ENCODE measurements at regions not wholly inside any gene's neighbourhood (a gene's known extent, or its start where the extent isn't known, plus 50 kb on each side); places are given as distances from the start of the nearest gene placed in this dataset.
"Not testable (repeated sequence)": the region's sequence is repeated elsewhere in the genome, so short reads cannot be mapped to it uniquely, and the experiment has no call there.

- no peak for DNase-seq (ENCODE audit: low spot score)
Observed at GRCh38 chr9:38342532-38342931, 50.0 kb upstream of the ALDH1B1 start.

DNA sequence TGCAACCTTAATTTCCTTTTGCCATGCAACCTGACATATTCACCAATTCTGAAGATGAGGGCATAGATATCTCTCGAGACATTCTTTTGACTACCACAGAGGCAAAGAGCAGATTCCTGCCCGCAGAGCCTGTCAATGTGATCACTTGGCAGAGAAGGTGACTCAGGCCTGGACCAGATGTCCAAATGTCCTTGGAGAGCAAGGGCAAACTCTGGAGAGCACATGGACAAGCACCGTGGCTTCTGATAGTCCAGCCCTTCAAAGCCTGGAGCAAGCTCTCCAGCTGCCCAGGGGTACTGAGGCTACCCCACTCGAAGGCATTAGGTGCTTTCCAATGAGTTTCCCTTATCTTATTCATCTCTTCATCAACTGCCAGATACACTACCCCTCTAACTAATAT, 50.4 kb upstream of the ALDH1B1 start:
- DNase-seq (ENCODE audit: low spot score): no peak

DNA sequence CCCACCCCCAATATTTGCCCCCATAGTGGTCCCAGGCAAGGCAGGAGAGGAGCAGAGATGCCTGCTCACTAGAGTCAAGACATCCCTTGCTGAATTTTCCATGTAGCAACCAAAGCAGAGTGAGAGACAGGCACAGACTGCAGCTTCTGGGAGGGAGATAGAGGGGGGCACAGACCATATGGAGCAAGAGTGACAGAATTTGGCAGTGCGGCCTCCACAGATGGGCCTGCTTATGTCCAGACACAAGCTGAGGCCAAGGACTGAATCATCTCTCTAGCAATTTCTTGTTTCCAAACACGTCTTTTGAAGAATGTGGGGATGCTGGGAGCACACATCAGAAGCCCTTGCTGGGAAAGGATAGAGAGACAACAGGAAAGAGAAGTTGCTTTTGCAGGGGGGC, 53.0 kb upstream of the ALDH1B1 start:
- peak; percentile 86 for DNase-seq (ENCODE audit: low spot score)

- peak; percentile 66 for DNase-seq (ENCODE audit: low spot score)
Observed at GRCh38 chr9:38339087-38339486, 53.4 kb upstream of the ALDH1B1 start.

GRCh38 chr9:38338342-38339018, 54.0 kb upstream of the ALDH1B1 start:
- no peak for DNase-seq (ENCODE audit: low spot score)

- no peak for DNase-seq (ENCODE audit: low spot score)
Observed at GRCh38 chr9:38337706-38338264, 54.7 kb upstream of the ALDH1B1 start.

GRCh38 chr9:38337181-38337580, 55.3 kb upstream of the ALDH1B1 start:
- no peak for DNase-seq (ENCODE audit: low spot score)

DNA sequence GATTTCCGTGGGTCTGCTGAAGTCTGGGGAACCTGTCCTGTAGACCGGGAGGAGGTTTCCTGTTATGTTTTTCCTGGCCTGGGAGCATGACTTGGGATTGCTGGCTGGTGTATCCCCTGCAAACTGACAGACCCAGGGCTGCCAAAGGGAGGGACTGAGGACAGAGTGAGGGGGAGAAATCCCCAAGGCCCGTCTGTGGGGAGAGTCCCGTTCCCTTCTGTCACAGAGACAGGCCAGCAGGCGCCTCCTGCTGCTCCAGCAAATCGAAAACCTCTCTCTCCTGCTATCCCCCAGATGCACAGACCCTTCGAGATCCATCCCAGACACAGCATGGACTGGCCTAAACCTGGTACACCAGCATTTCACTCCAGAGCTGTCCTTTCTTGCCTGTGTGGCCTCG, 56.2 kb upstream of the ALDH1B1 start:
- no peak for DNase-seq (ENCODE audit: low spot score)

GRCh38 chr9:38335686-38336085, 56.8 kb upstream of the ALDH1B1 start:
- no peak for DNase-seq (ENCODE audit: low spot score)

DNA sequence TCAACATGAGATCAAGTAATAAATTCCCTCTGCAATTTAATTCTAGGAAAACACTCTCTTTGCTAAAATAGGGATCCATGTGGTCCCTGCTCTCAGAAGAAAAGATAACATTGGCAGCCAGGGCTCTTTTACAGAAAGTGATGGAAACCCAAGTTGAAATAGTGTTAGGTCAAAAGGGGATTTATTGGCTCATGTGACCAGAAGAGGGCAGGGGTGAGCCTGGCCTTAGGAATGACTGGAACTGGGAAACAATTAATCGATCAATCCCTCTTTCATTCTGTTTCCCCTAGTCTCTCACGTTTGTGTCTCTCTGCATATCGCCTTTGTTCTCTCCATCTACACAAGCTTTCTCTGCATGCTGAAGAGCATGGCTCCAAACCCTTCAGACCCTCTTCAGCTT, 58.3 kb upstream of the ALDH1B1 start:
- DNase-seq (ENCODE audit: low spot score): no peak

DNA sequence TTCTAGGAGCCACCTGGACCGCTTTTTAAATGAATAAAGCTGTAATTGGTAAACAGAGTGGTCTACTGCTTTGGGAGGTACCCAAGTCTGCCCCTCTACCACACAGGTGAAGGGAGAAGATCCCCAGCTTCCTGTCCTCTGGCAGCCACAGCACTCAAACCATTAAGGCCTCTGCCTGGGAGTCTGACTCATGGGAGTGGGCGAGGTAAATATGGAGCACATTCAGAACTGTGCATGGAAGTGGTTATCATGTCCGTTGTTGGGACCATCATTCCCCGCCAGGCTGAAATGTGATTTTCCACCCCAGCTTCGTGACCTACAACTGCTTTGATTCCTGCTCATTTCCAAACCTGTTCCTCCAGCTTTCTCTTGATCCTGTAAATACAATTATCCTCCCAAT, 59.5 kb upstream of the ALDH1B1 start:
- DNase-seq (ENCODE audit: low spot score): no peak

GRCh38 chr9:38332625-38333024, 59.9 kb upstream of the ALDH1B1 start:
- no peak for DNase-seq (ENCODE audit: low spot score)

DNA sequence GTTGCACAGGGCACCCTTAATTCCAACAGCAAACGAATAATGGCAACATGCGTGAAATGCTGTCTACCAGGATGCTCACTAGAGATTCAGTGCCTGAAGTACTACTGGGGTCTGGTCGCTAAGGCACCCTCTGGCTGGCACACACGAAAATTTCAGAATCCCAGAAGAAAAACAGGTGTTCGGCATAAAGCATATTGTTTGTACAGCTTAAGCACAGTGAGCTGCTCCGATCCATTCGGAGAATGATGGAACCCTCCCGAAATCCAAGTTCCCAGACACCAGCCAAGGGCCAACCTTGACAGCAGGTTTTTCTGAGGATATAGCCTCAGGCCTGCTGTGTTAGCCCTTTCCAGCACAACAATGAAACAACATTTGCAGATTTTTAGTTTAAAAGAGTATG, 61.4 kb upstream of the ALDH1B1 start:
- DNase-seq (ENCODE audit: low spot score): no peak

DNA sequence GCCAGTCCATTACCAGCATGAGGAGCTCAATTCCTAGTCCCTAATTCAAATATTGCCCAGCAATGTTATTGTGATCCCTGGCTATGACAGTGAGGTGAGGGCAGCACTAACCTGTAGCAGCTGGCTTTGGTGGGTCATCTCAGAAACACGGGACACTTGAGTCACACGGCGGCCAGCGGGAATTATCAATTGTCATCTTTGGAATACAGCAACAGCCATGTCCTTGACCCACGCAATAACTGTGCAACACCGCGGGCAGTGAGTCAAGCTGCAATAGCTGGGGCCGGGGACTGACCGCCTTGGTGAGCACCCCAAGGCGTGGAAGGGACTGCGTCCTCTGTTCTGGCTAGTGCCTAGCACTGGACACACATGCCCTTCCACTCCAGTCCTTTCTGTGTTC, 62.5 kb upstream of the ALDH1B1 start:
- no peak for DNase-seq (ENCODE audit: low spot score)

DNA sequence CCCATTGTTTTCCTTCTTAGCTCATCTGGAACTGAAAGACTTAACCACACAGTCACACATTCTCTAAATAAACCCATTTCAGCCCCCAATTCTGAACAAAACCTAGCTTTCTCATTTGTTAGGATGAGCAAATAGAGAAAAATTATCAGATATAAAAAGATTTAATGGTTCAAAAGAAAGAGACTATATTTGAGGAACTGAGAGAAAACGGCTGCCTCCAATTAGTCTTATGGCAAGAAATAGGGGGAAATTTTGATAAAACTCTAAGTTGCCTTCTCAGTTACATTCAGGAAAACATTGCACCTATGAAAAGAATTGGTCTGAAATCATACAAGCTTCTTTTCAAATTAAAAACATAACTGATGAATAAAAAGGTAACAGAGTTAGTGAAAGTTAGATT, 63.7 kb upstream of the ALDH1B1 start:
- DNase-seq (ENCODE audit: low spot score): no peak

GRCh38 chr9:38326122-38326521, 66.4 kb upstream of the ALDH1B1 start:
- no peak for DNase-seq (ENCODE audit: low spot score)

DNA sequence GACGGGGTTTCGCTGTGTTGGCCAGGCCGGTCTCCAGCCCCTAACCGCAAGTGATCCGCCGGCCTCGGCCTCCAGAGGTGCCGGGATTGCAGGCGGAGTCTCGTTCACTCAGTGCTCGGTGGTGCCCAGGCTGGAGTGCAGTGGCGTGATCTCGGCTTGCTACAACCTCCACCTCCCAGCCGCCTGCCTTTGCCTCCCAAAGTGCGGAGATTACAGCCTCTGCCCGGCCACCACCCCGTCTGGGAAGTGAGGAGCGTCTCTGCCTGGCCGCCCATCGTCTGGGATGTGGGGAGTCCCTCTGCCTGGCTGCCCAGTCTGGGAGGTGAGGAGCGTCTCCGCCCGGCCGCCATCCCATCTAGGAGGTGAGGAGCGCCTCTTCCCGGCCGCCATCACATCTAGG, 68.3 kb upstream of the ALDH1B1 start:
- not testable (repeated sequence) for DNase-seq (ENCODE audit: low spot score)

DNA sequence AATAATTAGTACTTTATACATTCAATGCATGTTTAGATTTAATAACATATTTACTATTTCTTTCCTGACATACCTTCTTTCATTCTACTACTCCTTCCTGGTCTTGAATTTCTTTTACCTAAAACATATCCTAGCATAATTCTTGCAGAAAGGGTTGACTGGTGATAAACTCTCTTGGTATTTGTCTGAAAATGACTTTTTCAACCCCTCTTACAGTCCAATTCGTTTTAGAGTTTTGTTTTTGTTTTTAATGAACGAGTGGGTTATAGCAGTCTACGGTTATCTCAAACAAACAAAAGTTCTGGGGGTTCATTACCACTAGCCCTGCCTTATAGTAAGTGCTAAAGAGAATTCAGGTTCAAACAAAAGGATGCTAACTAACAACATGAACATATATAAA, 69.6 kb upstream of the ALDH1B1 start:
- no peak for DNase-seq (ENCODE audit: low spot score)

GRCh38 chr9:38319496-38320173, 72.9 kb upstream of the ALDH1B1 start:
- no peak for DNase-seq (ENCODE audit: low spot score)

DNA sequence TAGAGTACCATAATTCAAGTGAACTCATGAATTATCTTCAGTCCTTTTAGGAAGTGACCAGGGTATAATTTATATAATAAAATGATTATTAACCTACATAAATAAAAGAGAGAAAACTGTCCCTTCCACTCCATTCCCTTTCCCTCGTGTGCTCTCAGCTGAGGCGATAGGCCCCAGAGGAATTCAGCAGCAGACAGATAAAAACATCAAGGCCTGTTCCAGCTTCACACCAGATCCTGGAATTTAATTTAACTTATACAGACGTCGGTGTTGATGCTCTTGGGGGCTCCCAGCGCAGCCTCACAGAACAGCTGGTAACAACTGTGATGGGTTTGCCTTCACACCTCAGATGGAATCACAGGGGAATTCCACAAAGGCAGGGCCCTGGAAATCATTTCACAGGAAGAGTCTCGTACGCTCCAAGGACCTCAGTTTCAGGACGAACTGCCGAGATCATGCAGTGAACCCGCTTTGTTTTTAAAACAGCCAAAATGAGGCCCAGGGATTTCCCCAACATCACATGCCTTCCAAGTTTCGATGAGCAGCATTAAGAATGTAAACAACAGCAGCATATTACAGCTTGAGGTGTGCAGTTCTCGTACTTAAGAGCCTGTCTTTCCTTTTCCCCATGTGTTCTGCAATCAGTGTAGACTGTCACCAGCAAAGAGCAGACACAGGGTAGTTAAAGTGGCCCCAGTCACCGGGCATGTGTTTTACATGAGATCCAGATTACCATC, 73.6 kb upstream of the ALDH1B1 start:
- DNase-seq (ENCODE audit: low spot score): peak; percentile 24

DNA sequence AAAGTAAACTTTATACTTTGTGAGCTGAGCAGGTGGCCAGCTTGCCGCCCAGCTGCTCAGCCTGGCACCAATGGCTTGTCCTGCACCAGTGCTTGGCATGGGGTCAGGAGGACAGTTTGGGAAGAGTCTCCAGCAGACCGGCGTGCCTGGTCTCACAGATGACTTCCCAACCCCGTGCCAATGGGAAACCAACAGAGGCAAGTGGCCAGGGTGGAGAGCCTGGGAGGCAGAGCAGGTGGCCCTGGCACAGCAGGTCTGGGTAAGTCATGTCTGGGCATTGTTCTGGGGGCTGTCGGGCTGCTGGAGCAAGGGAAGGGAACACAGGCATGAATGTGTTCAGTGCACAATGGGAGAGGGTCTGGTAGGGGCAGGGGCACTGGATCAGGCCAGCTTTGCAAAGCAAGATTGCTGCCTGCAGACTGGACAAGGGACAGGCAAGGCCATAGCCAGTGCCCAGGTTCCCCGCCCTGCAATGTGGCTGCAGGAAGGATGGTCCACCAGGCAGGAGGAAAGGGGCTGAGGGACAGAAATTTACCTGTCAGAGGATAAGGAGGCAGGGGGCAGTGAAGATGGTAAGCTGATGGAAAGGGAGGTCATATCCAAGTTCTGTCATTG, 76.2 kb upstream of the ALDH1B1 start:
- DNase-seq (ENCODE audit: low spot score): no peak

DNA sequence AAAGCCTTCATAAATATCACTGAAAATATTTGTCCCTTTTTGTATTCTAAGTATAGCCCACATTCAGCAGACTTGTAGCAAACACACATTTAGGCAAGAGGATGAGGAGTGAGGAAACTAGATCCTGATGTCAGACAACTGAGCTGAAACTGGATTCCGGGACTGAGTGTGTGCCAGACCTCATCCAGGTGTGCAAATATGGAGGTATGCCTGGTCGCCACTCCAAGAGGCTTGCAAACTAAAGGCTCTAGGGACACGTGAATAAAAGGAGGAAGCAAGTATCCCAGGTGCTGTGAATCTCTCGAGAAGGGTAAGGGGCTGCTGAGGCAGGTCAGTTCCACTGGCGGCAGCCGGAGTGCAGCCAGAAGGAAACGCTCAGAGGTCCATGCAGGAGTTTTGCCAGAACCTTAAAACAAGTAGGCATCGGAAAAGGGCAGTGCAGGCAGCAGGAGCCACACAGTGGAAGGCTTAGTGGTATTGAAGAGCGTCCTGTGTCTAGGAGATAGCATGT, 77.4 kb upstream of the ALDH1B1 start:
- no peak for DNase-seq (ENCODE audit: low spot score)
